ENCODE measurements at regions not wholly inside any gene's neighbourhood (a gene's known extent, or its start where the extent isn't known, plus 50 kb on each side); places are given as distances from the start of the nearest gene placed in this dataset.

DNA sequence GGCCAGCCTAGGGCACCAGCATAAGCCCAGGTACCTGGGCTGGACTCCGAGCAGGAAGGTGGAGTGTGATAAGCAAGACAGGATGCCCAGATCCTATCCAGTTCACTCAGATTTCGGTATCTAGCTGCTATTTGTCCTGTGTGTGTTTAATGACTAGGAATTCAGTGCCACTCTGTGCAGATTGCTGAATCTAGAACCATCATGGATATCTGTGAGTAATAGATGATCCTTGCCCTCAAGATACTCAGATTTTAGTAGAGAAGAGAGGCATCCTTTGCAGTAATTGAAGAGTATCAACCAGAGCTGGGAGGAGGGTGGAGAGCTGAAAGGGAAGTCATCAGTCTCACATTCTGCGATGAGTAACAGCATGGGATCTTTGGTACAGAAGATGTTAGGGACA is 155.0 kb upstream of the ARID1B start:
- no peak for TF ChIP-seq CTCF (IDR thresholded peaks at IDR 0.05; ENCODE audit: low read depth, low read length)
- TF ChIP-seq EZH2phosphoT487 (IDR thresholded peaks at IDR 0.05; ENCODE audit: low read depth): no peak
